ENCODE measurements at regions not wholly inside any gene's neighbourhood (a gene's known extent, or its start where the extent isn't known, plus 50 kb on each side); places are given as distances from the start of the nearest gene placed in this dataset.

- WGBS, 2 donors (ENCODE audit: low coverage in 1 of 2): 94 to 100% methylated on average over 1 of the region's 1 CpG
- no peak for ATAC-seq
Observed at GRCh38 chr7:12982178-12982577, 294.7 kb downstream of the ARL4A start.

GRCh38 chr7:12984117-12984516 lies 296.7 kb downstream of the ARL4A start:
- WGBS, 2 donors (ENCODE audit: low coverage in 1 of 2): 87 to 93% methylated on average over 4 of the region's 4 CpGs

More at GRCh38 chr7:12982178-12982577, 294.7 kb downstream of the ARL4A start:
- Histone ChIP-seq H3K27ac (no peak overlapping the region), H3K4me3 (no peak overlapping the region), H3K27me3 (no peaks in the 10 kb centered on the region), H3K9me3 (no peaks in the 10 kb centered on the region), H3K36me3 (no peaks in the 10 kb centered on the region), H3K4me1 (no peaks in the 10 kb centered on the region)
- TF ChIP-seq EP300 (IDR thresholded peaks at IDR 0.05): no peak
- no peak for TF ChIP-seq POLR2AphosphoS5 (IDR thresholded peaks at IDR 0.05)
- no peak for TF ChIP-seq CTCF (IDR thresholded peaks at IDR 0.05)
- no peak for TF ChIP-seq POLR2A (IDR thresholded peaks at IDR 0.05)

GRCh38 chr7:12985228-12985627 lies 297.8 kb downstream of the ARL4A start:
- no peaks in the 10 kb centered on the region for H3K4me1 ChIP-seq
- H3K27ac ChIP-seq: no peak overlapping the region
- TF ChIP-seq CTCF (IDR thresholded peaks at IDR 0.05) (no peak), POLR2A (IDR thresholded peaks at IDR 0.05) (no peak), POLR2AphosphoS5 (IDR thresholded peaks at IDR 0.05) (no peak), EP300 (IDR thresholded peaks at IDR 0.05) (no peak)
- no peaks in the 10 kb centered on the region for H3K36me3 ChIP-seq
- no peak for ATAC-seq
- H3K9me3 ChIP-seq: no peaks in the 10 kb centered on the region
- H3K4me3 ChIP-seq: no peak overlapping the region
- 86 to 93% methylated on average over 1 of the region's 1 CpG for WGBS, 2 donors (ENCODE audit: low coverage in 1 of 2)
- no peaks in the 10 kb centered on the region for H3K27me3 ChIP-seq

More at GRCh38 chr7:12984117-12984516, 296.7 kb downstream of the ARL4A start:
- no peaks in the 10 kb centered on the region for H3K27me3 ChIP-seq
- no peaks in the 10 kb centered on the region for H3K9me3 ChIP-seq
- no peak for ATAC-seq
- no peak overlapping the region for H3K27ac ChIP-seq
- no peak overlapping the region for H3K4me3 ChIP-seq
- no peaks in the 10 kb centered on the region for H3K36me3 ChIP-seq
- TF ChIP-seq CTCF (IDR thresholded peaks at IDR 0.05) (no peak), EP300 (IDR thresholded peaks at IDR 0.05) (no peak), POLR2A (IDR thresholded peaks at IDR 0.05) (no peak), POLR2AphosphoS5 (IDR thresholded peaks at IDR 0.05) (no peak)
- H3K4me1 ChIP-seq: no peaks in the 10 kb centered on the region

GRCh38 chr7:12985752-12986151 lies 298.3 kb downstream of the ARL4A start:
- H3K27ac ChIP-seq: no peak overlapping the region
- ATAC-seq: no peak
- no peaks in the 10 kb centered on the region for H3K27me3 ChIP-seq
- 71 to 74% methylated on average over 2 of the region's 2 CpGs for WGBS, 2 donors (ENCODE audit: low coverage in 1 of 2)
- no peaks in the 10 kb centered on the region for H3K36me3 ChIP-seq
- no peak for TF ChIP-seq POLR2A (IDR thresholded peaks at IDR 0.05)
- TF ChIP-seq EP300 (IDR thresholded peaks at IDR 0.05): no peak
- no peak for TF ChIP-seq POLR2AphosphoS5 (IDR thresholded peaks at IDR 0.05)
- TF ChIP-seq CTCF (IDR thresholded peaks at IDR 0.05): no peak
- H3K9me3 ChIP-seq: no peaks in the 10 kb centered on the region
- H3K4me1 ChIP-seq: no peaks in the 10 kb centered on the region
- no peak overlapping the region for H3K4me3 ChIP-seq

- no peak overlapping the region for H3K27ac ChIP-seq
- H3K27me3 ChIP-seq: no peaks in the 10 kb centered on the region
- H3K4me1 ChIP-seq: no peaks in the 10 kb centered on the region
- no peak for ATAC-seq
- TF ChIP-seq POLR2AphosphoS5 (IDR thresholded peaks at IDR 0.05) (no peak), CTCF (IDR thresholded peaks at IDR 0.05) (no peak), EP300 (IDR thresholded peaks at IDR 0.05) (no peak), POLR2A (IDR thresholded peaks at IDR 0.05) (no peak)
- H3K9me3 ChIP-seq: no peaks in the 10 kb centered on the region
- no peak overlapping the region for H3K4me3 ChIP-seq
- no peaks in the 10 kb centered on the region for H3K36me3 ChIP-seq
Observed at GRCh38 chr7:12987238-12987637, 299.8 kb downstream of the ARL4A start.
